ENCODE measurements at regions not wholly inside any gene's neighbourhood (a gene's known extent, or its start where the extent isn't known, plus 50 kb on each side); places are given as distances from the start of the nearest gene placed in this dataset.
A peak's percentile ranks its signal among the peaks of the same experiment; 100 is the strongest.

DNA sequence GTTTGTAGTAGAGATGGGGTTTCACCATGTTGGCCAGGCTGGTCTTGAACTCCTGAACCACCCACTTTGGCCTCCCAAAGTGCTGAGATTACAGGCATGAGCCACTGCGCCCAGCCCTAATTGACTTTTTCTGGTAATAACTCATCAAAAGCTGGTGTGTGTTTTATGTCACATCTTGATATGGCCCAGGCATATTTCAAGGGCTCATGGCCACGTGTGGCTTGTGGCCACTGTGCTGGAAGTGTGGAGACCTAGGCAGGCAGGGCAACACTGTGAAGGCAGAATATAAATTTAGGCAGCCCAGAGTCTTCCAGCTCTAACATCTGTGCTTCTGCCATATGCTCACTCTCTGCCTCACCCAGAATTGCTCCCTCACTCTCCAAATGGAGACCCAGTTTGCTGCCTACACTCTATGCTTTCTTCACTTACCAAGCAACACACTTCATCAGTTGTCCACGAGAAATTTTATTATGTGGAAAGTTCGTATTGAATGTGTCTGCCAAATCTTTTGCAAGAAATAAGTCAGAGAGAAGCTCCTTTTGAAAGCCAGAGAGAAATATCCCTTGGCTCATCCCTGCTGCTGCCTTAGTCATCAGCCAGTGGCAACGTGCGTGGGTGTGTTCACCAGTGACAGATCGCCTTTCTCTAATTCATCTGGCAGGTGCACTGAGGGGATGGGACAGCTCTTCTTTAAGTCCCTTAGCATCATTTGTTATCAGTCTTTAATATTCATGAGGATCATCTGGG is 129.4 kb upstream of the CXCR4 start:
- CTCF ChIA-PET, result no interaction called here
- POLR2A ChIA-PET, result no interaction called here
- no peak for DNase-seq (ENCODE audit: low read depth, low spot score)
- in situ Hi-C loops (cut with HindIII; ENCODE audit: low pct_unique_long_range_greater_than_20kb, low sequenced_read_pairs), result no loop called here
- intact Hi-C loops (cut with micrococcal nuclease; ENCODE audit: unreplicated experiment), result no loop called here
- Histone ChIP-seq H3K27me3 (ENCODE audit: control insufficient read depth, insufficient read depth, low read length) (no peaks in the 10 kb centered on the region), H3K9me3 (ENCODE audit: control insufficient read depth, insufficient read depth, low read depth, low read length) (no peaks in the 10 kb centered on the region), H3K4me3 (ENCODE audit: low read depth in 2 of 2, low read length in 2 of 2) (no peak overlapping the region), H3K4me1 (ENCODE audit: control insufficient read depth, insufficient read depth, low read length) (no peaks in the 10 kb centered on the region), H3K27ac (ENCODE audit: low read length) (no peak overlapping the region), H3K36me3 (ENCODE audit: control insufficient read depth, insufficient read depth, low read length) (no peaks in the 10 kb centered on the region)
- TF ChIP-seq, protein P1, sequence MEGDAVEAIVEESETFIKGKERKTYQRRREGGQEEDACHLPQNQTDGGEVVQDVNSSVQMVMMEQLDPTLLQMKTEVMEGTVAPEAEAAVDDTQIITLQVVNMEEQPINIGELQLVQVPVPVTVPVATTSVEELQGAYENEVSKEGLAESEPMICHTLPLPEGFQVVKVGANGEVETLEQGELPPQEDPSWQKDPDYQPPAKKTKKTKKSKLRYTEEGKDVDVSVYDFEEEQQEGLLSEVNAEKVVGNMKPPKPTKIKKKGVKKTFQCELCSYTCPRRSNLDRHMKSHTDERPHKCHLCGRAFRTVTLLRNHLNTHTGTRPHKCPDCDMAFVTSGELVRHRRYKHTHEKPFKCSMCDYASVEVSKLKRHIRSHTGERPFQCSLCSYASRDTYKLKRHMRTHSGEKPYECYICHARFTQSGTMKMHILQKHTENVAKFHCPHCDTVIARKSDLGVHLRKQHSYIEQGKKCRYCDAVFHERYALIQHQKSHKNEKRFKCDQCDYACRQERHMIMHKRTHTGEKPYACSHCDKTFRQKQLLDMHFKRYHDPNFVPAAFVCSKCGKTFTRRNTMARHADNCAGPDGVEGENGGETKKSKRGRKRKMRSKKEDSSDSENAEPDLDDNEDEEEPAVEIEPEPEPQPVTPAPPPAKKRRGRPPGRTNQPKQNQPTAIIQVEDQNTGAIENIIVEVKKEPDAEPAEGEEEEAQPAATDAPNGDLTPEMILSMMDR (IDR thresholded peaks at IDR 0.05), result no peak
- TF ChIP-seq, protein P2, sequence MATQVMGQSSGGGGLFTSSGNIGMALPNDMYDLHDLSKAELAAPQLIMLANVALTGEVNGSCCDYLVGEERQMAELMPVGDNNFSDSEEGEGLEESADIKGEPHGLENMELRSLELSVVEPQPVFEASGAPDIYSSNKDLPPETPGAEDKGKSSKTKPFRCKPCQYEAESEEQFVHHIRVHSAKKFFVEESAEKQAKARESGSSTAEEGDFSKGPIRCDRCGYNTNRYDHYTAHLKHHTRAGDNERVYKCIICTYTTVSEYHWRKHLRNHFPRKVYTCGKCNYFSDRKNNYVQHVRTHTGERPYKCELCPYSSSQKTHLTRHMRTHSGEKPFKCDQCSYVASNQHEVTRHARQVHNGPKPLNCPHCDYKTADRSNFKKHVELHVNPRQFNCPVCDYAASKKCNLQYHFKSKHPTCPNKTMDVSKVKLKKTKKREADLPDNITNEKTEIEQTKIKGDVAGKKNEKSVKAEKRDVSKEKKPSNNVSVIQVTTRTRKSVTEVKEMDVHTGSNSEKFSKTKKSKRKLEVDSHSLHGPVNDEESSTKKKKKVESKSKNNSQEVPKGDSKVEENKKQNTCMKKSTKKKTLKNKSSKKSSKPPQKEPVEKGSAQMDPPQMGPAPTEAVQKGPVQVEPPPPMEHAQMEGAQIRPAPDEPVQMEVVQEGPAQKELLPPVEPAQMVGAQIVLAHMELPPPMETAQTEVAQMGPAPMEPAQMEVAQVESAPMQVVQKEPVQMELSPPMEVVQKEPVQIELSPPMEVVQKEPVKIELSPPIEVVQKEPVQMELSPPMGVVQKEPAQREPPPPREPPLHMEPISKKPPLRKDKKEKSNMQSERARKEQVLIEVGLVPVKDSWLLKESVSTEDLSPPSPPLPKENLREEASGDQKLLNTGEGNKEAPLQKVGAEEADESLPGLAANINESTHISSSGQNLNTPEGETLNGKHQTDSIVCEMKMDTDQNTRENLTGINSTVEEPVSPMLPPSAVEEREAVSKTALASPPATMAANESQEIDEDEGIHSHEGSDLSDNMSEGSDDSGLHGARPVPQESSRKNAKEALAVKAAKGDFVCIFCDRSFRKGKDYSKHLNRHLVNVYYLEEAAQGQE (IDR thresholded peaks at IDR 0.05; ENCODE audit: insufficient read depth in 1 of 2, low read depth in 2 of 2, low read length in 1 of 2), result no peak
- no peak for TF ChIP-seq POLR2AphosphoS5 (IDR thresholded peaks at IDR 0.05; ENCODE audit: low read depth, low read length)
- no peak for TF ChIP-seq SIN3A (IDR thresholded peaks at IDR 0.05; ENCODE audit: borderline replicate concordance, insufficient read depth, low read depth, low read length)
- ATAC-seq, result no peak
- BruUV-seq (replicated peaks), result no TSS peak

DNA sequence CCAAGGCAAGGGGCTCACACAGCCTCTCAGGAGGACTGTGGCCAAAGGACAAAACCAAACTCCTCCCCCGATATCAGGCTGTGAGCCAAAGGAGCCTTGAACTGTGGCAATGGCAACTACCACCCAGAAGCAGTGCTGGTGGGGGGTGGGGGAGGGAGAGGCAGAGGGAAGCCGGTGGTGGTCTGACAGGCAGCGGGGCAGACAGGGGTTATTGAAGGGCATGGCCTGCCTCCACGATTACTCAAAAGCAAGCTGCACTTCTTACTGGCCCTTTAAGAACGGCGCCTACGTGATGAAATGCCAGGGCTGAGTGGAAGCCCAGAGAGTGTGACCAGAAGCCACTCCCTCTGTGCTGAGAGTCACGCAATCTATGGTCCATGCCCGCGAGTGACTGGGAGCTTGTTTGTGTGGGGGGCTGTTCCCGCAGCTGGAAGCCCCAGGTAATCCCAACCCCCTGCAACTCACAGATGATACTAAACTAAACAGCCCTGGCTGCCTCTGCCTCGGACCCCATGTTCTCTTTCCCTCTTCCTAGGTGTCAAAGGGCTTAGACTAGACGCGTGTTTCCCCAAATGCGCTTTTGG is 128.2 kb upstream of the CXCR4 start:
- H3K36me3 ChIP-seq (ENCODE audit: control insufficient read depth, insufficient read depth, low read length), result no peaks in the 10 kb centered on the region
- peak overlapping the region in 1 of 2 experiments; percentile 16; a peak in 2 of 4 replicates for H3K4me3 ChIP-seq (ENCODE audit: low read depth in 2 of 2, low read length in 2 of 2)
- TF ChIP-seq, protein P2 (IDR thresholded peaks at IDR 0.05; ENCODE audit: insufficient read depth in 1 of 2, low read depth in 2 of 2, low read length in 1 of 2), result no peak
- TF ChIP-seq TCF7L2 (IDR thresholded peaks at IDR 0.05; ENCODE audit: low read depth, low read length) (no peak), SIN3A (IDR thresholded peaks at IDR 0.05; ENCODE audit: borderline replicate concordance, insufficient read depth, low read depth, low read length) (no peak), POLR2AphosphoS5 (IDR thresholded peaks at IDR 0.05; ENCODE audit: low read depth, low read length) (no peak)
- TF ChIP-seq, protein P1 (IDR thresholded peaks at IDR 0.05), result no peak
- no peaks in the 10 kb centered on the region for H3K9me3 ChIP-seq (ENCODE audit: control insufficient read depth, insufficient read depth, low read depth, low read length)
- H3K4me1 ChIP-seq (ENCODE audit: control insufficient read depth, insufficient read depth, low read length), result no peaks in the 10 kb centered on the region
- ChIA-PET POLR2A (no interaction called here), CTCF (no interaction called here)
- no peaks in the 10 kb centered on the region for H3K27me3 ChIP-seq (ENCODE audit: control insufficient read depth, insufficient read depth, low read length)
- intact Hi-C loops (cut with micrococcal nuclease; ENCODE audit: unreplicated experiment) (no loop called here), in situ Hi-C loops (cut with HindIII; ENCODE audit: low pct_unique_long_range_greater_than_20kb, low sequenced_read_pairs) (no loop called here)
- DNase-seq (ENCODE audit: low read depth, low spot score), result no peak
- BruUV-seq (replicated peaks), result no TSS peak
- H3K27ac ChIP-seq (ENCODE audit: low read length), result no peak overlapping the region
- ATAC-seq, result 0 out of 2 replicates have a peak, but pooled peaks have one; percentile 49
